ENCODE measurements at regions not wholly inside any gene's neighbourhood (a gene's known extent, or its start where the extent isn't known, plus 50 kb on each side); places are given as distances from the start of the nearest gene placed in this dataset.
"Not testable (repeated sequence)": the region's sequence is repeated elsewhere in the genome, so short reads cannot be mapped to it uniquely, and the experiment has no call there.

GRCh38 chr1:234801147-234801546, 191.2 kb upstream of the IRF2BP2 start:
- DNase-seq (ENCODE audit: low read depth); H3K4me3 ChIP-seq (ENCODE audit: low read length): not testable (repeated sequence)

DNA sequence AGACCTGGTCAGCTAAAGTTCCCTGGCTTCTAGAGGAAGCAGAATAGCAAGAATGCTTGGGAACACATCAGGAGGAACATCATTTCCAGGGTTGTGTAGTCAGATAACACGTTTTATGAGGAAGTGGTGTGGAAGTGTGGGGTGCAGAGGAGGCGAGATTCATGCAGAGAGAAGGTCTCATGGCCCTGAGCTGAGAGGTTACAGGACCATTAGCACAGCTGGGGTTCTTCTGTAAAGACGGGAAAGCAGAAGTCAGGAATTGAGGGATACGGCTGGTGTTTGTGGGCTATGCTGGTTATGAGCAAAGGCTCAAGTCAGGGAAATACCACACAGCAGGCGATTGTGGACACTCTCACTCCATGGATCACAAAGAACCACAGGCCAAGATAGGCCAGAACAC, 190.6 kb upstream of the IRF2BP2 start:
- DNase-seq (ENCODE audit: low read depth); H3K4me3 ChIP-seq (ENCODE audit: low read length): not testable (repeated sequence)

DNA sequence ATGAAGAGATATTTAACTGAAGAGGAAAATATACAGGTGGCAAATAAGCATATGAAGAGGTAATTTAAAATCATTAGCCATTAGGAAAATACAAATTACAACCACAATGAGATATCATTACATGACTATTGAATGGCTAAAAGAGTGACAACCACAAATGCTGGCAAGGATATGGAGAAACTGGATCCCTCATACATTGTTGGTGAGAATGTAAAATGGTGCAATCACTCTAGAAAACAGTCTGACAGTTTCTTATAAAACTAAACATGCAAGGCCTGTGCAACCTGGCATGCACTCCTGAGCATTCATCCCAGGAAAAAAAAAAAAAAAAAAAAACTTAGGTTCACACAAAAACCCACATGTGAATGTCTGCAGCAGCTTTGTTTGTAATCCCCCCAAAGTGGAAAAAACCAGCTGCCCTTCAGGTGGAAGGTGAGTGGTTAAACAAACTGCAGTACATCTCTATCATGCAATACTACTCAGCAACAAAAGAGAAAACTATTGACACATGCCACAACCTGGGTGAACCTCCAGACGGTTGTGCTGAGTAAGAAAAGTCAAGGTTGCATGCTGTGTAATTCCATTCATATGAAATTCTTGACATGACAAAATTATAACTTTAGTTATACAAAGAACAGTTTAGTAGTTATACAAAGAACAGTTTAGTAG, 189.2 kb upstream of the IRF2BP2 start:
- H3K4me3 ChIP-seq (ENCODE audit: low read length); DNase-seq (ENCODE audit: low read depth): not testable (repeated sequence)

GRCh38 chr1:234797216-234797615, 187.2 kb upstream of the IRF2BP2 start:
- not testable (repeated sequence) for H3K4me3 ChIP-seq (ENCODE audit: low read length)

GRCh38 chr1:234796438-234796792, 186.4 kb upstream of the IRF2BP2 start:
- DNase-seq (ENCODE audit: low read depth); H3K4me3 ChIP-seq (ENCODE audit: low read length): not testable (repeated sequence)

More at GRCh38 chr1:234797216-234797615, 187.2 kb upstream of the IRF2BP2 start:
- not testable (repeated sequence) for DNase-seq (ENCODE audit: low read depth)

GRCh38 chr1:234795711-234796437, 185.9 kb upstream of the IRF2BP2 start:
- DNase-seq (ENCODE audit: low read depth); H3K4me3 ChIP-seq (ENCODE audit: low read length): not testable (repeated sequence)

- not testable (repeated sequence) for H3K4me3 ChIP-seq (ENCODE audit: low read length); DNase-seq (ENCODE audit: low read depth)
These were observed 185.0 kb upstream of the IRF2BP2 start for GRCh38 chr1:234795007-234795406.

DNA sequence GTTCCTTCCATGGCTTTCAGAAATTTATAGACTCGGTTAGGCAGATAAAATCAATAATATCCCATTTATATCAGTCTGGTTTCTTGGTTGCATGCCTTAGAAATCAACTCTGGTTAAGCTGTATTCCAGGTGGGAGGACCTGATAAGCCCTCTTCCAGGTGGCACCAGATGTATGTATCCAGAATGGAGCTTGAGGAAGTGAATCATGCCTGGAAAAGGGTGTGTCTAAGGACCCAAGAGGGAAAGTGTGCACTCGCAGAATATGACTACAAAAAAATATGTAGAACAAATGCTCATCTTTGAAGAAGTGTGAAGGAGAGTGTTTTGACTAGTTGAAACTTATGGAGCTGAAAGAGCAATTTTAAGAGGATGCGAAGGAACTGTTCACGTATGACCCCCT, 184.5 kb upstream of the IRF2BP2 start:
- DNase-seq (ENCODE audit: low read depth); H3K4me3 ChIP-seq (ENCODE audit: low read length): not testable (repeated sequence)

DNA sequence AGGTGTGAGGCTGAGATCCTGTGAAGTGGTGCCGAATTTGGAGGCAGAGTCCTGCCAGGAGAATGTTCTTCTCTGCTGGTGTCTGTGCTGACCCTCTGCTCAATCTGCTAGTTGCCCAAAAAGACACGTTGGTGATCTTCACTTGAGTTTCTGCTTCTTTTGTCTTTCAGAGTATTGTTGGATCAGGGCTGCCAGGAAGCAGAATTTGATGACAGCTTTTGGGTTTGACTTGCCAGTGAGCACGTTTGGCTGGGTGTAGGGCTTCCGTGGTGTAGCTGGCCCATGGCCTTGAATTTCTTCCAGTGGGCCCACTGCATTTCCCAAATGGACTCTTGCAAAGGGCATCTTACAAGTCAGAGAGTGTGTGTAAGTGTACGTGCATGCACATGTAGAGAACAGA, 183.9 kb upstream of the IRF2BP2 start:
- not testable (repeated sequence) for H3K4me3 ChIP-seq (ENCODE audit: low read length); DNase-seq (ENCODE audit: low read depth)

DNA sequence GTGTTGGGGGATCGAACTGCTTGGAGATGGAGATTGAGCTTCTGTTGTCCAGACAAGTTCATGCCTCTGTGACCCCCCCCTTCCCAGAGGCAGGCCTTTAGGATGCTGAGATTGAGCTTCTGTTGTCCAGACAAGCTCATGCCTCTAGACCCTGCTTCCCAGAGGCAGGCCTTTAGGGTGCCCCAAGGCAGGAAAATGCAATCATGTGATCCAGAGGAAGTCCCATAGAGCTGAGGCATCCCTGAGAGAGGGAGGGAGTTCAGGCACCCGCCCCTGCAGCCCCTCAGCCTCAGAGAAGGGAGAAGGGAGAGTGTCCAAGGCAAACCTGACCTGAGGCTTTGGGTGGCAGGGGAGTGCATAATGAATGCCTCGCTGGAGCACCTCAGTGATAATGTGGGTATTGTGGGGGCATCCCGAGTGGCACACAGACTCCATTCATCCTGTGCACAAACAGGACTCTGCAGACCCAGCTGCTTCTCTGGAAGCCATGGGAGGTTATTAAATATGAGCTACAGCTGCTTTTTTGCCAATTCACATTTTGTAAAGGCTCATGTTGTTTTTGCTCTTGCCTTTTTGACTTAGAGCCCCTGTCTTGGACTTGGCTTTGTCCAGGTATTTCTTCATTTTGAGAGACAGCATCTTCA, 182.4 kb upstream of the IRF2BP2 start:
- not testable (repeated sequence) for H3K4me3 ChIP-seq (ENCODE audit: low read length); DNase-seq (ENCODE audit: low read depth)

DNA sequence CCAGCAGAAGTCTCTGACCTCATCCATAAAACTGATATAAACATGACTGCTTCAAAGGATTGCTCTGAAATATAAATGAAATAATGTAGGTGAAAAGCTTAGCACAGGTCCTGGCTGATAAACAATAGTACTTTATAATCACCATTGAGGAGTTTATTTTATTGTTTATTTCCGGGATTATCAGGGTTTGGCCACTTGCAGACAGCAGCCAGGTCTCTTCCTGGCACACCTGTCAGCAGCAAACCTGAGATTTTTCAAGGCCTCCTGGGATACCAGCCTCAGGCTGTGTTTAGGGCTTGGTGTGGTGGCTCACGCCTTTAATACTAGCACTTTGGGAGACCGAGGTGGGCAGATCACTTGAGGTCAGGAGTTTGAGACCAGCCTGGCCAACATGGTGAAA, 181.6 kb upstream of the IRF2BP2 start:
- not testable (repeated sequence) for H3K4me3 ChIP-seq (ENCODE audit: low read length); DNase-seq (ENCODE audit: low read depth)

GRCh38 chr1:234790333-234790732, 180.4 kb upstream of the IRF2BP2 start:
- DNase-seq (ENCODE audit: low read depth); H3K4me3 ChIP-seq (ENCODE audit: low read length): not testable (repeated sequence)

DNA sequence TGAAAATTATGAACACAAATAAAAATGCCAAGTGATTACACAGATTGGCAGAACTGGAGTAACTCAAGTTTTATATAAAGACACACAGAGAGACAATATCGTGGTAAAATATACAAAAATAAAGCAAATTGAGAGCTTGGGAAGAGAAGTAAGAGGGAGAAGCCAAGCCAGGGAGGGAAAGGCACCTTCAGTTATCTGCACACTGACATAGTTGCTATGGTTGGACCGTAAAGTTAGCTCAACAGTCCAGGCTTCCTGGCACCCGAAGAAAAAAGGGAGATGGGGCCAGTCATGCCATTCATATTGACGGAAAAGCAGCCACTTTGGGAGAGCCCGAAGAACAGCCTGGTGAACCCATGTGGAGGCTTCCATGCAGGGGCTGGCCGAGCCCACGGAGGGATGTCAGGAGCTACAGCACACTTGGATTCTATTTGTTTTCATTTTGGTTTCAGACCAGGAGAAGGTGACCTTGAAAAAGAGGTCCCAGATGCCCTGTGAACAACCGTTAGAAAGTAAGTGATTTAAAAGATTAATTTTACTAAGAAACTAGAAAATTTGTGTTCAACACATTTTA, 177.1 kb upstream of the IRF2BP2 start:
- not testable (repeated sequence) for DNase-seq (ENCODE audit: low read depth); H3K4me3 ChIP-seq (ENCODE audit: low read length)

- H3K4me3 ChIP-seq (ENCODE audit: low read length); DNase-seq (ENCODE audit: low read depth): not testable (repeated sequence)
These were observed 175.9 kb upstream of the IRF2BP2 start for GRCh38 chr1:234785922-234786321.

DNA sequence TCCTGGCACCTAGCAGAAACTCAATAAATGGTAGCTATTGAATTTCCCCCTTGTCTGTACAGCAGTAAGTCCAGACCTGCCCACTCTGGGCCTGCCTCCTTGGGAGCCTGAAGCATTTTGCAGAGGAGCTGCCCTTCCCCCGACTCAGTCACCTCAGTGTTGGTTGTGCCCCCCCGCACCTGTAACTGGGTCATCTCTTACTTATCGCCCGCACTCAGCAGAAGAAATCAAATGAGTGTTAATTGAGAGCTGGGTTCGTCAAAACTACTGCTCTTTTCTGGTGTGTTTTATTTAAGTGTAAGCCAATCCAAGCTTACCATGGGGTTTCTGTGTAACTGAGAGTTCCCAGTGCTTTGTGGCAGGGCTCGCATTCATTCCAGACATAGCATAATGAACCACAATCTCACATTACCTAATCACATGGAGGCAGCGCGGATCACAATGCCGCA, 175.5 kb upstream of the IRF2BP2 start:
- not testable (repeated sequence) for H3K4me3 ChIP-seq (ENCODE audit: low read length)
- peak; percentile 63 for DNase-seq (ENCODE audit: low read depth)

DNA sequence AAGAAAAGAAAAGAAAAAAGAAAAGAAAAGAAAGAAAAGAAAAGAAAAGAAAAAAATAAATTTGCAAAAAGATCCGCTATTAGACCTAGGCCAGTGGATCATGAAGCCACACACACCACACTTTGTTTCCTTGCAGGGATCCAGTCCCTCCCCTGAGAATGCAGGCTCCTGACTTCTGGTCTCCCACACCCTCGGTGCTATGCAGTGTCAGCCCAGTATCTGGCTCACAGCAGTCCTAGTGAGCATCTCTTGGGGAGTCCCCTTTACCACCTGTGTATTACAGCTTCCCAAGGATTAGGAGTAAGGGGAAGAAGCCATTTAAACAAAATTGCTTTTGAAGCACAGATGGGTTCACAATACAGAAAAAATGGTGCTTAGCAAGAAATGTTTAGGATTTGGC, 174.1 kb upstream of the IRF2BP2 start:
- not testable (repeated sequence) for H3K4me3 ChIP-seq (ENCODE audit: low read length); DNase-seq (ENCODE audit: low read depth)

All from retinal pigment epithelial cell (primary cell).